ENCODE measurements at regions not wholly inside any gene's neighbourhood (a gene's known extent, or its start where the extent isn't known, plus 50 kb on each side); places are given as distances from the start of the nearest gene placed in this dataset.

DNA sequence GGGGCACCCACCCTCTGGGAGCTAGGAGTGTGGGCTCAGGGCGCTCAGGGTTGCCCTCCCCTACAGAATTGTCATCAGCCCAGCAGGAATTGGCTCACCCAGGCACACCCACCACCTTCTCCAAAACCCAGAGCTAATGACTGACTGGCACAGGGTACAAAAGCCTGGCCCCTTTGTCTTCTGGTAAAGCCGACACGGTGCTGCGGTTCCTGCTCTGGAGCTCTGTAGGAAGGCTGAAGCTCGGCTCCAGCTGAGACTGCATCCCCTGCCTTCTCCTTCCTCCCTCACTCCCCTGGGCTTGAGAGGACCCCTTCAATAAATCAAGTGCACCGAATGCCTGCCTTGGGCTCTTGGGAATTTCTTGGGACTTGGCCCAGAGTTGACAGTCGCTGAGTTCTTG is 117.9 kb upstream of the EEPD1 start:
- Histone ChIP-seq H3K27me3 (replicated peaks in 1 of 2; ENCODE audit: control insufficient read depth in 2 of 2, insufficient read depth in 2 of 2, low read length in 1 of 2) (0 out of 4 replicates have a peak, but pooled peaks cover 0 to 1% of the 10 kb centered on the region in 2 experiments), H3K4me2 (ENCODE audit: control insufficient read depth, insufficient read depth) (no peak overlapping the region), H4K20me1 (ENCODE audit: control insufficient read depth, insufficient read depth) (no peaks in the 10 kb centered on the region), H3K9me3 (replicated peaks; ENCODE audit: control insufficient read depth, insufficient read depth, low read length) (no peaks in the 10 kb centered on the region), H3K27ac (ENCODE audit: control insufficient read depth, insufficient read depth) (no peak overlapping the region), H3K9ac (ENCODE audit: control insufficient read depth, insufficient read depth, low read length) (no peak overlapping the region), H3K4me3 (no peak overlapping the region), H3K4me1 (ENCODE audit: control insufficient read depth, insufficient read depth, low read length) (no peaks in the 10 kb centered on the region), H2AFZ (ENCODE audit: control insufficient read depth, low read depth, low read length) (no peak overlapping the region), H3K36me3 (ENCODE audit: control insufficient read depth in 2 of 2, insufficient read depth in 2 of 2, low read length in 1 of 2) (no peaks in the 10 kb centered on the region), H3K79me2 (ENCODE audit: control insufficient read depth, insufficient read depth, low read length) (no peaks in the 10 kb centered on the region)
- no peak for DNase-seq (ENCODE audit: low read depth, low spot score)
- ChIA-PET RAD21 (ENCODE audit: unreplicated experiment) (no interaction called here), CTCF (interaction anchor here (1.3 kb wide), 1 partner anchor 50 kb away, joined by 3 read pairs; no protein-coding TSS in a partner anchor), SMC1A (ENCODE audit: uncharacterized antibody, unreplicated experiment) (interaction anchor here (1.5 kb wide), 1 partner anchor 11 kb away, joined by 3 read pairs; no protein-coding TSS in a partner anchor), POLR2A (no interaction called here)
- WGBS (ENCODE audit: insufficient coverage, insufficient replicate concordance, low lambda C conversion rate, missing lambda C conversion rate), result 45% methylated on average over 7 of the region's 7 CpGs
- ATAC-seq, result no peak
- in situ Hi-C loops (cut with MboI), result no loop called here
- BruUV-seq (replicated peaks), result no TSS peak
- intact Hi-C loops (cut with micrococcal nuclease; ENCODE audit: unreplicated experiment), result no loop called here
- FAIRE-seq, result no peak
- no peak for TF ChIP-seq ZNF217 (IDR thresholded peaks at IDR 0.05)
- TF ChIP-seq, protein P1, sequence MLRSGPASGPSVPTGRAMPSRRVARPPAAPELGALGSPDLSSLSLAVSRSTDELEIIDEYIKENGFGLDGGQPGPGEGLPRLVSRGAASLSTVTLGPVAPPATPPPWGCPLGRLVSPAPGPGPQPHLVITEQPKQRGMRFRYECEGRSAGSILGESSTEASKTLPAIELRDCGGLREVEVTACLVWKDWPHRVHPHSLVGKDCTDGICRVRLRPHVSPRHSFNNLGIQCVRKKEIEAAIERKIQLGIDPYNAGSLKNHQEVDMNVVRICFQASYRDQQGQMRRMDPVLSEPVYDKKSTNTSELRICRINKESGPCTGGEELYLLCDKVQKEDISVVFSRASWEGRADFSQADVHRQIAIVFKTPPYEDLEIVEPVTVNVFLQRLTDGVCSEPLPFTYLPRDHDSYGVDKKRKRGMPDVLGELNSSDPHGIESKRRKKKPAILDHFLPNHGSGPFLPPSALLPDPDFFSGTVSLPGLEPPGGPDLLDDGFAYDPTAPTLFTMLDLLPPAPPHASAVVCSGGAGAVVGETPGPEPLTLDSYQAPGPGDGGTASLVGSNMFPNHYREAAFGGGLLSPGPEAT (IDR thresholded peaks at IDR 0.05; ENCODE audit: low read depth), result no peak
- TF ChIP-seq, protein P2, sequence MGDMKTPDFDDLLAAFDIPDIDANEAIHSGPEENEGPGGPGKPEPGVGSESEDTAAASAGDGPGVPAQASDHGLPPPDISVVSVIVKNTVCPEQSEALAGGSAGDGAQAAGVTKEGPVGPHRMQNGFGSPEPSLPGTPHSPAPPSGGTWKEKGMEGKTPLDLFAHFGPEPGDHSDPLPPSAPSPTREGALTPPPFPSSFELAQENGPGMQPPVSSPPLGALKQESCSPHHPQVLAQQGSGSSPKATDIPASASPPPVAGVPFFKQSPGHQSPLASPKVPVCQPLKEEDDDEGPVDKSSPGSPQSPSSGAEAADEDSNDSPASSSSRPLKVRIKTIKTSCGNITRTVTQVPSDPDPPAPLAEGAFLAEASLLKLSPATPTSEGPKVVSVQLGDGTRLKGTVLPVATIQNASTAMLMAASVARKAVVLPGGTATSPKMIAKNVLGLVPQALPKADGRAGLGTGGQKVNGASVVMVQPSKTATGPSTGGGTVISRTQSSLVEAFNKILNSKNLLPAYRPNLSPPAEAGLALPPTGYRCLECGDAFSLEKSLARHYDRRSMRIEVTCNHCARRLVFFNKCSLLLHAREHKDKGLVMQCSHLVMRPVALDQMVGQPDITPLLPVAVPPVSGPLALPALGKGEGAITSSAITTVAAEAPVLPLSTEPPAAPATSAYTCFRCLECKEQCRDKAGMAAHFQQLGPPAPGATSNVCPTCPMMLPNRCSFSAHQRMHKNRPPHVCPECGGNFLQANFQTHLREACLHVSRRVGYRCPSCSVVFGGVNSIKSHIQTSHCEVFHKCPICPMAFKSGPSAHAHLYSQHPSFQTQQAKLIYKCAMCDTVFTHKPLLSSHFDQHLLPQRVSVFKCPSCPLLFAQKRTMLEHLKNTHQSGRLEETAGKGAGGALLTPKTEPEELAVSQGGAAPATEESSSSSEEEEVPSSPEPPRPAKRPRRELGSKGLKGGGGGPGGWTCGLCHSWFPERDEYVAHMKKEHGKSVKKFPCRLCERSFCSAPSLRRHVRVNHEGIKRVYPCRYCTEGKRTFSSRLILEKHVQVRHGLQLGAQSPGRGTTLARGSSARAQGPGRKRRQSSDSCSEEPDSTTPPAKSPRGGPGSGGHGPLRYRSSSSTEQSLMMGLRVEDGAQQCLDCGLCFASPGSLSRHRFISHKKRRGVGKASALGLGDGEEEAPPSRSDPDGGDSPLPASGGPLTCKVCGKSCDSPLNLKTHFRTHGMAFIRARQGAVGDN (IDR thresholded peaks at IDR 0.05), result no peak
- no peak for TF ChIP-seq BMI1 (IDR thresholded peaks at IDR 0.05; ENCODE audit: borderline replicate concordance)
- no peak for TF ChIP-seq ZBED1 (IDR thresholded peaks at IDR 0.05; ENCODE audit: borderline replicate concordance)
- no peak for TF ChIP-seq ZNF274 (IDR thresholded peaks at IDR 0.05; ENCODE audit: insufficient read depth, insufficient read length)
- no peak for TF ChIP-seq IRF5 (IDR thresholded peaks at IDR 0.05; ENCODE audit: borderline replicate concordance)
- no peak for TF ChIP-seq POLR2AphosphoS5 (IDR thresholded peaks at IDR 0.05; ENCODE audit: low read length)
- TF ChIP-seq SUPT20H (IDR thresholded peaks at IDR 0.05; ENCODE audit: borderline replicate concordance, control insufficient read depth, low read depth, low read length), result no peak
- no peak for TF ChIP-seq YBX1 (IDR thresholded peaks at IDR 0.05)
- TF ChIP-seq WRNIP1 (IDR thresholded peaks at IDR 0.05; ENCODE audit: borderline replicate concordance, low read depth, low read length), result no peak
- no peak for TF ChIP-seq BACH1 (IDR thresholded peaks at IDR 0.05; ENCODE audit: borderline replicate concordance)
- no peak for TF ChIP-seq MYC (IDR thresholded peaks at IDR 0.05; ENCODE audit: insufficient read depth, insufficient read length, insufficient replicate concordance, low read length, severe bottlenecking)
- TF ChIP-seq, protein P3, sequence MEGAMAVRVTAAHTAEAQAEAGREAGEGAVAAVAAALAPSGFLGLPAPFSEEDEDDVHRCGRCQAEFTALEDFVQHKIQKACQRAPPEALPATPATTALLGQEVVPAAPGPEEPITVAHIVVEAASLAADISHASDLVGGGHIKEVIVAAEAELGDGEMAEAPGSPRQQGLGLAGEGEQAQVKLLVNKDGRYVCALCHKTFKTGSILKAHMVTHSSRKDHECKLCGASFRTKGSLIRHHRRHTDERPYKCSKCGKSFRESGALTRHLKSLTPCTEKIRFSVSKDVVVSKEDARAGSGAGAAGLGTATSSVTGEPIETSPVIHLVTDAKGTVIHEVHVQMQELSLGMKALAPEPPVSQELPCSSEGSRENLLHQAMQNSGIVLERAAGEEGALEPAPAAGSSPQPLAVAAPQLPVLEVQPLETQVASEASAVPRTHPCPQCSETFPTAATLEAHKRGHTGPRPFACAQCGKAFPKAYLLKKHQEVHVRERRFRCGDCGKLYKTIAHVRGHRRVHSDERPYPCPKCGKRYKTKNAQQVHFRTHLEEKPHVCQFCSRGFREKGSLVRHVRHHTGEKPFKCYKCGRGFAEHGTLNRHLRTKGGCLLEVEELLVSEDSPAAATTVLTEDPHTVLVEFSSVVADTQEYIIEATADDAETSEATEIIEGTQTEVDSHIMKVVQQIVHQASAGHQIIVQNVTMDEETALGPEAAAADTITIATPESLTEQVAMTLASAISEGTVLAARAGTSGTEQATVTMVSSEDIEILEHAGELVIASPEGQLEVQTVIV (IDR thresholded peaks at IDR 0.05; ENCODE audit: borderline replicate concordance, partially characterized antibody), result no peak
- TF ChIP-seq MEF2B (IDR thresholded peaks at IDR 0.05; ENCODE audit: partially characterized antibody, poor library complexity, severe bottlenecking), result no peak
- no peak for TF ChIP-seq NR2C1 (IDR thresholded peaks at IDR 0.05)
